HCT116 (cell line): ENCODE measurements at regions not wholly inside any gene's neighbourhood (a gene's known extent, or its start where the extent isn't known, plus 50 kb on each side); places are given as distances from the start of the nearest gene placed in this dataset.

Experiments
- ATAC-seq: fragments of 200-7000 bp; cut with Tn5 transposase; 2 replicates; pipeline ENCODE4 v1.9.1; 2020; ENCODE audit warnings: mild to moderate bottlenecking, moderate library complexity
- BruUV-seq: library from RNA; stranded (reverse); fragments of 400-500 nt; replicated peaks from 2 replicates; lab custom pipeline; 2021; lab: Mats Ljungman, UMichigan
- CTCF ChIA-PET: fragments of 300-600 bp; sonication (Branson Sonifier 250); formaldehyde crosslinking; loops from one replicate; lab custom pipeline; 2021; ENCODE audit warnings: antibody characterized with exemption; lab: Charles Lee
- POLR2A ChIA-PET: fragments of 300-600, 350-600 bp; sonication (Branson Sonifier 250); formaldehyde crosslinking; loops from one replicate; lab custom pipeline; 2021; ENCODE audit warnings: antibody characterized with exemption; lab: Charles Lee
- RAD21 ChIA-PET, 2 experiments: fragments of 300-600 bp; sonication (Branson Sonifier 250); formaldehyde crosslinking; loops; one replicate each; lab custom pipeline; 2023; ENCODE audit warnings: low total read pairs in 2 of 2; ENCODE audit not compliant: uncharacterized antibody in 2 of 2, unreplicated experiment in 2 of 2, low non-redundant PET in 1 of 2; lab: Charles Lee
- DNase-seq: peaks from one replicate; pipeline ENCODE4 v3.0.0-alpha.2; 2010; ENCODE audit warnings: low read depth, low spot score
- H2AFZ ChIP-seq: fragments of 200-600 bp; shearing (Covaris generic), sonication (generic); 2 replicates; pipeline ENCODE4 v1.6.1; 2017; ENCODE audit warnings: low read depth, mixed run types, mixed read lengths, antibody characterized with exemption, low read length; ENCODE audit not compliant: poor library complexity, severe bottlenecking
- H3K27ac ChIP-seq: 2 replicates; pipeline ENCODE4 v1.5.1; 2012; ENCODE audit warnings: low read depth, low read length
- H3K27me3 ChIP-seq: fragments of 200-600 bp; sonication (generic); 2 replicates; pipeline ENCODE4 v1.6.1; 2016; ENCODE audit warnings: mixed run types, low read length, mixed read lengths; ENCODE audit not compliant: insufficient read depth
- H3K36me3 ChIP-seq, 2 experiments: fragments of 200-500 bp in 1 of 2; fragments of 200-600 bp in 1 of 2; sonication (Bioruptor generic) in 1 of 2; sonication (generic) in 1 of 2; 2 replicates each; pipeline versions ENCODE4 v1.5.1 to v1.6.1; 2014 to 2016; ENCODE audit warnings: low read length in 2 of 2, inconsistent platforms in 1 of 2, mixed read lengths in 1 of 2, mixed run types in 1 of 2; ENCODE audit not compliant: insufficient read depth in 2 of 2, control insufficient read depth in 1 of 2
- H3K4me1 ChIP-seq, 2 experiments: fragments of 200-600 bp in 1 of 2; sonication (generic) in 1 of 2; 2 replicates each; pipeline versions ENCODE4 v1.5.1 to v1.6.1; 2012 to 2017; ENCODE audit warnings: low read length in 2 of 2, inconsistent platforms in 1 of 2, mild to moderate bottlenecking in 1 of 2, mixed read lengths in 1 of 2, mixed run types in 1 of 2, moderate library complexity in 1 of 2; ENCODE audit not compliant: insufficient read depth in 2 of 2, control insufficient read depth in 1 of 2
- H3K4me2 ChIP-seq: fragments of 200-600 bp; sonication (generic); 2 replicates; pipeline ENCODE4 v1.6.1; 2017; ENCODE audit warnings: mixed run types, low read length, mixed read lengths
- H3K4me3 ChIP-seq, 2 experiments: fragments of 200-600 bp in 1 of 2; sonication (generic) in 1 of 2; replicated peaks in 1 of 2; 2 replicates each; pipeline ENCODE4 v1.5.1; 2011 to 2016; ENCODE audit warnings: low read length in 2 of 2, control low read depth in 1 of 2, low read depth in 1 of 2, mild to moderate bottlenecking in 1 of 2, mixed read lengths in 1 of 2, mixed run types in 1 of 2
- H3K79me2 ChIP-seq: fragments of 200-600 bp; sonication (generic); 2 replicates; pipeline ENCODE4 v1.6.1; 2017; ENCODE audit warnings: mild to moderate bottlenecking, mixed run types, low read length, moderate library complexity, mixed read lengths; ENCODE audit not compliant: insufficient read depth
- H3K9ac ChIP-seq: fragments of 200-600 bp; sonication (generic); 2 replicates; pipeline ENCODE4 v1.6.1; 2016; ENCODE audit warnings: low read length, mixed read lengths
- H3K9me2 ChIP-seq: fragments of 200-600 bp; sonication (generic), shearing (Covaris generic); 2 replicates; pipeline ENCODE4 v1.6.1; 2017; ENCODE audit warnings: mixed run types, mild to moderate bottlenecking, moderate library complexity; ENCODE audit not compliant: insufficient read depth
- H3K9me3 ChIP-seq, 2 experiments: fragments of 200-500 bp in 1 of 2; fragments of 200-600 bp in 1 of 2; sonication (Bioruptor generic) in 1 of 2; sonication (generic) in 1 of 2; 2 replicates each; pipeline ENCODE4 v1.6.1; 2014 to 2017; ENCODE audit warnings: low read length in 2 of 2, mixed read lengths in 2 of 2, inconsistent platforms in 1 of 2, low read depth in 1 of 2, mild to moderate bottlenecking in 1 of 2, mixed run types in 1 of 2, moderate library complexity in 1 of 2; ENCODE audit not compliant: control insufficient read depth in 1 of 2, insufficient read depth in 1 of 2
- H4K20me1 ChIP-seq: fragments of 200-600 bp; sonication (generic), shearing (Covaris generic); 2 replicates; pipeline ENCODE4 v1.6.1; 2017; ENCODE audit warnings: mixed run types, mild to moderate bottlenecking, moderate library complexity; ENCODE audit not compliant: insufficient read depth
- CBX3 ChIP-seq: IDR thresholded peaks from 2 replicates; pipeline ENCODE4 v1.6.1; 2012; ENCODE audit warnings: low read depth
- CEBPB ChIP-seq: IDR thresholded peaks from 2 replicates; pipeline ENCODE4 v1.6.1; 2012; ENCODE audit warnings: low read depth
- EGR1 ChIP-seq: IDR thresholded peaks from 2 replicates; pipeline ENCODE4 v1.6.1; 2012; ENCODE audit warnings: low read depth
- EZH2 ChIP-seq: fragments of 200-600 bp; sonication (generic); IDR thresholded peaks from 2 replicates; pipeline ENCODE4 v1.6.1; 2017; ENCODE audit warnings: antibody characterized with exemption, mixed run types
- EZH2phosphoT487 ChIP-seq: fragments of 200-600 bp; IDR thresholded peaks from 2 replicates; pipeline ENCODE4 v1.6.1; 2018; ENCODE audit warnings: antibody characterized with exemption, borderline replicate concordance
- FOSL1 ChIP-seq: IDR thresholded peaks from 2 replicates; pipeline ENCODE4 v1.6.1; 2012; ENCODE audit warnings: low read depth
- JUND ChIP-seq: IDR thresholded peaks from 2 replicates; pipeline ENCODE4 v1.6.1; 2012
- POLR2AphosphoS5 ChIP-seq: IDR thresholded peaks from 2 replicates; pipeline ENCODE4 v1.6.1; 2011; ENCODE audit warnings: mild to moderate bottlenecking, low read depth, low read length, moderate library complexity
- RAD21 ChIP-seq: IDR thresholded peaks from 2 replicates; pipeline ENCODE4 v1.6.1; 2012; ENCODE audit warnings: low read depth, mild to moderate bottlenecking
- SIN3A ChIP-seq: IDR thresholded peaks from 2 replicates; pipeline ENCODE4 v1.6.1; 2012; ENCODE audit warnings: low read depth
- SP1 ChIP-seq: IDR thresholded peaks from 2 replicates; pipeline ENCODE4 v1.6.1; 2012; ENCODE audit warnings: low read depth
- TCF7L2 ChIP-seq: IDR thresholded peaks from 2 replicates; pipeline ENCODE4 v1.7.0; 2011; ENCODE audit warnings: borderline replicate concordance, inconsistent platforms; ENCODE audit not compliant: insufficient read depth, insufficient read length; ENCODE audit errors: extremely low read depth
- ZNF274 ChIP-seq: fragments of 200-500 bp; sonication (Bioruptor generic); IDR thresholded peaks from 2 replicates; pipeline ENCODE4 v1.6.1; 2014; ENCODE audit warnings: mild to moderate bottlenecking, low read depth, low read length, inconsistent platforms
- intact Hi-C: fragments of 100-400 bp; cut with micrococcal nuclease; formaldehyde crosslinking; loops from 2 replicates; pipeline ENCODE4 v1.10.0; 2022
- TF ChIP-seq, protein P1 (sequence below), 3 experiments: fragments of 200-600 bp in 1 of 3; sonication (generic) in 1 of 3; IDR thresholded peaks in 2 of 3; conservative IDR thresholded peaks in 1 of 3; 2 replicates each; pipeline ENCODE4 v1.5.1; 2012 to 2017; ENCODE audit warnings: low read depth in 2 of 3, low read length in 2 of 3, antibody characterized with exemption in 1 of 3, borderline replicate concordance in 1 of 3, control low read depth in 1 of 3, mild to moderate bottlenecking in 1 of 3, mixed read lengths in 1 of 3, mixed run types in 1 of 3, moderate library complexity in 1 of 3; ENCODE audit not compliant: insufficient read depth in 1 of 3
- TF ChIP-seq, protein P2 (sequence below): IDR thresholded peaks from 2 replicates; pipeline ENCODE4 v1.6.1; 2012
- TF ChIP-seq, protein P3 (sequence below): IDR thresholded peaks from 2 replicates; pipeline ENCODE4 v1.6.1; 2011; ENCODE audit warnings: mild to moderate bottlenecking, low read length, moderate library complexity; ENCODE audit not compliant: insufficient replicate concordance; ENCODE audit errors: extremely low read depth
- TF ChIP-seq, protein P4 (sequence below): IDR thresholded peaks from 2 replicates; pipeline ENCODE4 v1.6.1; 2012

DNA sequence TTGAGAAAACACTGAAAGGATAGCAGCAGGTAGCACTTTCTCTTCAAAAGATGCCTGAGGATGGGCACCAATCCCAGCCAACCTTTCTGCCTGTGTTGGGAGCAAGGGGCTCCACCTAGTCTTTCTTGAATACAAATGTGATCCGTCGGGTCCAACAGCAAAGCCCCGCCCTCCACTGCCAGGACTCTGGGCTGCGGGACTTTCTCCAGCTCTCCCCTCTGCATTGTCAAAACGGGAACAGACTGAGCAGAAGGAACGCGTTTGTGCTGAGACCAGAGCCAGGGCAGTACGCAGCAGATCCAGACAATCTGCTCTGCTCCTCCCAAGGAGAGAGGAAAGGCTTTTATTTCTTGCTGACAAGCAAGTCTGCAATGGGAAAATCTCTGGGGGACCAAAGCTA is 139.7 kb downstream of the SEC61B start (continued):
- TF ChIP-seq, protein P1, sequence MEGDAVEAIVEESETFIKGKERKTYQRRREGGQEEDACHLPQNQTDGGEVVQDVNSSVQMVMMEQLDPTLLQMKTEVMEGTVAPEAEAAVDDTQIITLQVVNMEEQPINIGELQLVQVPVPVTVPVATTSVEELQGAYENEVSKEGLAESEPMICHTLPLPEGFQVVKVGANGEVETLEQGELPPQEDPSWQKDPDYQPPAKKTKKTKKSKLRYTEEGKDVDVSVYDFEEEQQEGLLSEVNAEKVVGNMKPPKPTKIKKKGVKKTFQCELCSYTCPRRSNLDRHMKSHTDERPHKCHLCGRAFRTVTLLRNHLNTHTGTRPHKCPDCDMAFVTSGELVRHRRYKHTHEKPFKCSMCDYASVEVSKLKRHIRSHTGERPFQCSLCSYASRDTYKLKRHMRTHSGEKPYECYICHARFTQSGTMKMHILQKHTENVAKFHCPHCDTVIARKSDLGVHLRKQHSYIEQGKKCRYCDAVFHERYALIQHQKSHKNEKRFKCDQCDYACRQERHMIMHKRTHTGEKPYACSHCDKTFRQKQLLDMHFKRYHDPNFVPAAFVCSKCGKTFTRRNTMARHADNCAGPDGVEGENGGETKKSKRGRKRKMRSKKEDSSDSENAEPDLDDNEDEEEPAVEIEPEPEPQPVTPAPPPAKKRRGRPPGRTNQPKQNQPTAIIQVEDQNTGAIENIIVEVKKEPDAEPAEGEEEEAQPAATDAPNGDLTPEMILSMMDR (IDR thresholded peaks at IDR 0.05 in 2 of 3, conservative IDR thresholded peaks at IDR 0.05 in 1 of 3; ENCODE audit: borderline replicate concordance in 1 of 3, insufficient read depth in 1 of 3, low read depth in 2 of 3, low read length in 2 of 3) = no peak
- TF ChIP-seq TCF7L2 = no peak
- no peak for TF ChIP-seq CEBPB
- TF ChIP-seq, protein P2, sequence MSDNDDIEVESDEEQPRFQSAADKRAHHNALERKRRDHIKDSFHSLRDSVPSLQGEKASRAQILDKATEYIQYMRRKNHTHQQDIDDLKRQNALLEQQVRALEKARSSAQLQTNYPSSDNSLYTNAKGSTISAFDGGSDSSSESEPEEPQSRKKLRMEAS = no peak
- no peak for TF ChIP-seq ZNF274

DNA sequence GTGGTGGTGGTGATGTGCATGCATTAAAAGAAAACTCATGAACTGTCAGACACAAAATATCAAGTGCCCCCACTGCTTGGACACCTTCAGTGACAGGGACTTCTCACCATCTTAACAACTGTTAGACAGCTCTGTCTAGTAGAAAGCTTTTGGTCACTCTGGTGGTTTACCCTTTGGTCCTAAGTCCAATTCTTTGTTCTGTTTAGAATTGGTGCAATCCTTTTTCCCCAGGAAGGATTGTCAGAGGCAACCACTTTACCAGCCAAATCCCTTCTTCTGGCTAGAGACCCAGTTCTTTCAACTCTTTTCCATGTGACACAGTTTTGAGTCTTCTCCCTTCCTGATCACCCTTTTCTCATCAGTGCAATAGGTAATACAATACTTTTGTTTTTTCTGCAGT is 140.2 kb downstream of the SEC61B start:
- Histone ChIP-seq H3K4me3 (no peak overlapping the region), H3K27ac (no peak overlapping the region), H3K4me2 (no peak overlapping the region), H3K36me3 (no peaks in the 10 kb centered on the region), H3K27me3 (peaks cover 30% of the 10 kb centered on the region), H3K79me2 (no peaks in the 10 kb centered on the region), H4K20me1 (no peaks in the 10 kb centered on the region), H3K9me3 (no peaks in the 10 kb centered on the region), H3K4me1 (peaks cover 5 to 12% of the 10 kb centered on the region in 2 experiments; a peak in 1 of 4 replicates), H2AFZ (no peak overlapping the region), H3K9me2 (no peaks in the 10 kb centered on the region), H3K9ac (no peak overlapping the region)
- TF ChIP-seq JUND = no peak
- no peak for TF ChIP-seq SP1
- TF ChIP-seq, protein P2 = no peak
- no peak for TF ChIP-seq POLR2AphosphoS5
- TF ChIP-seq, protein P3, sequence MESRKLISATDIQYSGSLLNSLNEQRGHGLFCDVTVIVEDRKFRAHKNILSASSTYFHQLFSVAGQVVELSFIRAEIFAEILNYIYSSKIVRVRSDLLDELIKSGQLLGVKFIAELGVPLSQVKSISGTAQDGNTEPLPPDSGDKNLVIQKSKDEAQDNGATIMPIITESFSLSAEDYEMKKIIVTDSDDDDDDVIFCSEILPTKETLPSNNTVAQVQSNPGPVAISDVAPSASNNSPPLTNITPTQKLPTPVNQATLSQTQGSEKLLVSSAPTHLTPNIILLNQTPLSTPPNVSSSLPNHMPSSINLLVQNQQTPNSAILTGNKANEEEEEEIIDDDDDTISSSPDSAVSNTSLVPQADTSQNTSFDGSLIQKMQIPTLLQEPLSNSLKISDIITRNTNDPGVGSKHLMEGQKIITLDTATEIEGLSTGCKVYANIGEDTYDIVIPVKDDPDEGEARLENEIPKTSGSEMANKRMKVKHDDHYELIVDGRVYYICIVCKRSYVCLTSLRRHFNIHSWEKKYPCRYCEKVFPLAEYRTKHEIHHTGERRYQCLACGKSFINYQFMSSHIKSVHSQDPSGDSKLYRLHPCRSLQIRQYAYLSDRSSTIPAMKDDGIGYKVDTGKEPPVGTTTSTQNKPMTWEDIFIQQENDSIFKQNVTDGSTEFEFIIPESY = no peak
- TF ChIP-seq EZH2 = no peak
- TF ChIP-seq CEBPB = no peak
- TF ChIP-seq, protein P4, sequence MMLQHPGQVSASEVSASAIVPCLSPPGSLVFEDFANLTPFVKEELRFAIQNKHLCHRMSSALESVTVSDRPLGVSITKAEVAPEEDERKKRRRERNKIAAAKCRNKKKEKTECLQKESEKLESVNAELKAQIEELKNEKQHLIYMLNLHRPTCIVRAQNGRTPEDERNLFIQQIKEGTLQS = no peak
- no peak for TF ChIP-seq RAD21
- TF ChIP-seq EGR1 = no peak
- no peak for TF ChIP-seq ZNF274
- no peak for TF ChIP-seq CBX3
- TF ChIP-seq, protein P1 (IDR thresholded peaks at IDR 0.05 in 2 of 3, conservative IDR thresholded peaks at IDR 0.05 in 1 of 3; ENCODE audit: borderline replicate concordance in 1 of 3, insufficient read depth in 1 of 3, low read depth in 2 of 3, low read length in 2 of 3) = no peak
- TF ChIP-seq FOSL1 = no peak
- no peak for TF ChIP-seq SIN3A
- TF ChIP-seq EZH2phosphoT487 = no peak
- RAD21 ChIA-PET = interaction anchor here in 1 of 2 experiments (0.6 kb wide), 1 partner anchor 175 kb away, joined by 4 read pairs; no protein-coding TSS in a partner anchor
- DNase-seq = no peak
- no peak for ATAC-seq
- no TSS peak for BruUV-seq
- POLR2A ChIA-PET = no interaction called here
- CTCF ChIA-PET = no interaction called here
- intact Hi-C loops = no loop called here
